H1 (cell line): ENCODE measurements at regions not wholly inside any gene's neighbourhood (a gene's known extent, or its start where the extent isn't known, plus 50 kb on each side); places are given as distances from the start of the nearest gene placed in this dataset.

Experiments used
- CREB1 ChIP-seq: IDR thresholded peaks from 2 replicates; pipeline ENCODE4 v1.6.1; 2012; ENCODE audit warnings: inconsistent platforms
- HDAC2 ChIP-seq, 2 experiments: fragments of 300-600 bp in 1 of 2; sonication (generic) in 1 of 2; IDR thresholded peaks; 2 replicates each; pipeline ENCODE4 v1.6.1; 2011 to 2012; ENCODE audit warnings: low read depth in 2 of 2, low read length in 2 of 2, mild to moderate bottlenecking in 2 of 2, moderate library complexity in 2 of 2, borderline replicate concordance in 1 of 2, inconsistent platforms in 1 of 2
- HDAC6 ChIP-seq: IDR thresholded peaks from one replicate; pipeline ENCODE4 v1.7.1; 2012; ENCODE audit warnings: low read depth, mild to moderate bottlenecking, inconsistent platforms, low read length, moderate library complexity
- PHF8 ChIP-seq: fragments of 200-600 bp; sonication (generic); conservative IDR thresholded peaks from 2 replicates; pipeline ENCODE4 v1.7.1; 2012; ENCODE audit warnings: low read depth, mild to moderate bottlenecking, inconsistent platforms, low read length, moderate library complexity
- RBBP5 ChIP-seq: IDR thresholded peaks from 2 replicates; pipeline ENCODE4 v1.7.1; 2012; ENCODE audit warnings: low read depth, mild to moderate bottlenecking, inconsistent platforms, low read length, moderate library complexity, borderline replicate concordance
- SIX5 ChIP-seq: IDR thresholded peaks from 2 replicates; pipeline ENCODE4 v1.6.1; 2011; ENCODE audit warnings: mild to moderate bottlenecking, low read depth, low read length
- TAF1 ChIP-seq: IDR thresholded peaks from 2 replicates; pipeline ENCODE4 v1.6.1; 2011; ENCODE audit warnings: mild to moderate bottlenecking, low read depth, low read length
- ZNF274 ChIP-seq: IDR thresholded peaks from 2 replicates; pipeline ENCODE4 v1.7.0; 2012; ENCODE audit warnings: low read length, borderline replicate concordance; ENCODE audit errors: extremely low read depth
- TF ChIP-seq, protein P1 (sequence below): fragments of 300-600 bp; sonication (generic); IDR thresholded peaks from 2 replicates; pipeline ENCODE4 v1.7.1; 2012; ENCODE audit warnings: low read length, moderate library complexity, mild to moderate bottlenecking, inconsistent platforms; ENCODE audit not compliant: insufficient replicate concordance
- TF ChIP-seq, protein P2 (sequence below): IDR thresholded peaks from 2 replicates; pipeline ENCODE4 v1.6.1; 2012; ENCODE audit warnings: inconsistent platforms

DNA sequence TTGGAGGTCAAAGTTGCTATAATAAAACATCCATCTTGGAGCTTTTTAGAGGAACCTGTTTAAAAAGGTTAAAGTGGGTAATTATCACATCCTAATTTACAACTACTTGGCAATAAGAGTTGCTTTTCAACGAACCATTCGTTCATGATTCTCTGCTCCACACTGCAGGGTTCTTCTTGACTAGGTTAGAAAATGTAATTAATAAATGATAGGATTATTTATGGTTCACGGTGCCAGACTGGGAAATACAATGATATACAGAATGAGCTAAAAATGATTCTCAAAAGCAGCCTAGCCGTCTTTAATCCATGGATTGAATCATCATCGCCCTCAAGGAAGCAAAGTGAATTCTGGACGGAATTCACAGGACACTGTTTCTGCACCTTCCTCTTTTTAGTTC lies 291.2 kb downstream of the TEX29 start (continued):
- TF ChIP-seq, protein P1, sequence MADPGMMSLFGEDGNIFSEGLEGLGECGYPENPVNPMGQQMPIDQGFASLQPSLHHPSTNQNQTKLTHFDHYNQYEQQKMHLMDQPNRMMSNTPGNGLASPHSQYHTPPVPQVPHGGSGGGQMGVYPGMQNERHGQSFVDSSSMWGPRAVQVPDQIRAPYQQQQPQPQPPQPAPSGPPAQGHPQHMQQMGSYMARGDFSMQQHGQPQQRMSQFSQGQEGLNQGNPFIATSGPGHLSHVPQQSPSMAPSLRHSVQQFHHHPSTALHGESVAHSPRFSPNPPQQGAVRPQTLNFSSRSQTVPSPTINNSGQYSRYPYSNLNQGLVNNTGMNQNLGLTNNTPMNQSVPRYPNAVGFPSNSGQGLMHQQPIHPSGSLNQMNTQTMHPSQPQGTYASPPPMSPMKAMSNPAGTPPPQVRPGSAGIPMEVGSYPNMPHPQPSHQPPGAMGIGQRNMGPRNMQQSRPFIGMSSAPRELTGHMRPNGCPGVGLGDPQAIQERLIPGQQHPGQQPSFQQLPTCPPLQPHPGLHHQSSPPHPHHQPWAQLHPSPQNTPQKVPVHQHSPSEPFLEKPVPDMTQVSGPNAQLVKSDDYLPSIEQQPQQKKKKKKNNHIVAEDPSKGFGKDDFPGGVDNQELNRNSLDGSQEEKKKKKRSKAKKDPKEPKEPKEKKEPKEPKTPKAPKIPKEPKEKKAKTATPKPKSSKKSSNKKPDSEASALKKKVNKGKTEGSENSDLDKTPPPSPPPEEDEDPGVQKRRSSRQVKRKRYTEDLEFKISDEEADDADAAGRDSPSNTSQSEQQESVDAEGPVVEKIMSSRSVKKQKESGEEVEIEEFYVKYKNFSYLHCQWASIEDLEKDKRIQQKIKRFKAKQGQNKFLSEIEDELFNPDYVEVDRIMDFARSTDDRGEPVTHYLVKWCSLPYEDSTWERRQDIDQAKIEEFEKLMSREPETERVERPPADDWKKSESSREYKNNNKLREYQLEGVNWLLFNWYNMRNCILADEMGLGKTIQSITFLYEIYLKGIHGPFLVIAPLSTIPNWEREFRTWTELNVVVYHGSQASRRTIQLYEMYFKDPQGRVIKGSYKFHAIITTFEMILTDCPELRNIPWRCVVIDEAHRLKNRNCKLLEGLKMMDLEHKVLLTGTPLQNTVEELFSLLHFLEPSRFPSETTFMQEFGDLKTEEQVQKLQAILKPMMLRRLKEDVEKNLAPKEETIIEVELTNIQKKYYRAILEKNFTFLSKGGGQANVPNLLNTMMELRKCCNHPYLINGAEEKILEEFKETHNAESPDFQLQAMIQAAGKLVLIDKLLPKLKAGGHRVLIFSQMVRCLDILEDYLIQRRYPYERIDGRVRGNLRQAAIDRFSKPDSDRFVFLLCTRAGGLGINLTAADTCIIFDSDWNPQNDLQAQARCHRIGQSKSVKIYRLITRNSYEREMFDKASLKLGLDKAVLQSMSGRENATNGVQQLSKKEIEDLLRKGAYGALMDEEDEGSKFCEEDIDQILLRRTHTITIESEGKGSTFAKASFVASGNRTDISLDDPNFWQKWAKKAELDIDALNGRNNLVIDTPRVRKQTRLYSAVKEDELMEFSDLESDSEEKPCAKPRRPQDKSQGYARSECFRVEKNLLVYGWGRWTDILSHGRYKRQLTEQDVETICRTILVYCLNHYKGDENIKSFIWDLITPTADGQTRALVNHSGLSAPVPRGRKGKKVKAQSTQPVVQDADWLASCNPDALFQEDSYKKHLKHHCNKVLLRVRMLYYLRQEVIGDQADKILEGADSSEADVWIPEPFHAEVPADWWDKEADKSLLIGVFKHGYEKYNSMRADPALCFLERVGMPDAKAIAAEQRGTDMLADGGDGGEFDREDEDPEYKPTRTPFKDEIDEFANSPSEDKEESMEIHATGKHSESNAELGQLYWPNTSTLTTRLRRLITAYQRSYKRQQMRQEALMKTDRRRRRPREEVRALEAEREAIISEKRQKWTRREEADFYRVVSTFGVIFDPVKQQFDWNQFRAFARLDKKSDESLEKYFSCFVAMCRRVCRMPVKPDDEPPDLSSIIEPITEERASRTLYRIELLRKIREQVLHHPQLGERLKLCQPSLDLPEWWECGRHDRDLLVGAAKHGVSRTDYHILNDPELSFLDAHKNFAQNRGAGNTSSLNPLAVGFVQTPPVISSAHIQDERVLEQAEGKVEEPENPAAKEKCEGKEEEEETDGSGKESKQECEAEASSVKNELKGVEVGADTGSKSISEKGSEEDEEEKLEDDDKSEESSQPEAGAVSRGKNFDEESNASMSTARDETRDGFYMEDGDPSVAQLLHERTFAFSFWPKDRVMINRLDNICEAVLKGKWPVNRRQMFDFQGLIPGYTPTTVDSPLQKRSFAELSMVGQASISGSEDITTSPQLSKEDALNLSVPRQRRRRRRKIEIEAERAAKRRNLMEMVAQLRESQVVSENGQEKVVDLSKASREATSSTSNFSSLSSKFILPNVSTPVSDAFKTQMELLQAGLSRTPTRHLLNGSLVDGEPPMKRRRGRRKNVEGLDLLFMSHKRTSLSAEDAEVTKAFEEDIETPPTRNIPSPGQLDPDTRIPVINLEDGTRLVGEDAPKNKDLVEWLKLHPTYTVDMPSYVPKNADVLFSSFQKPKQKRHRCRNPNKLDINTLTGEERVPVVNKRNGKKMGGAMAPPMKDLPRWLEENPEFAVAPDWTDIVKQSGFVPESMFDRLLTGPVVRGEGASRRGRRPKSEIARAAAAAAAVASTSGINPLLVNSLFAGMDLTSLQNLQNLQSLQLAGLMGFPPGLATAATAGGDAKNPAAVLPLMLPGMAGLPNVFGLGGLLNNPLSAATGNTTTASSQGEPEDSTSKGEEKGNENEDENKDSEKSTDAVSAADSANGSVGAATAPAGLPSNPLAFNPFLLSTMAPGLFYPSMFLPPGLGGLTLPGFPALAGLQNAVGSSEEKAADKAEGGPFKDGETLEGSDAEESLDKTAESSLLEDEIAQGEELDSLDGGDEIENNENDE = no peak
- TF ChIP-seq CREB1 (no peak), HDAC2 (IDR thresholded peaks at IDR 0.05; ENCODE audit: borderline replicate concordance in 1 of 2, low read depth in 2 of 2, low read length in 2 of 2) (no peak), SIX5 (no peak), TAF1 (no peak), HDAC6 (no peak), PHF8 (no peak), RBBP5 (no peak), ZNF274 (no peak)
- TF ChIP-seq, protein P2, sequence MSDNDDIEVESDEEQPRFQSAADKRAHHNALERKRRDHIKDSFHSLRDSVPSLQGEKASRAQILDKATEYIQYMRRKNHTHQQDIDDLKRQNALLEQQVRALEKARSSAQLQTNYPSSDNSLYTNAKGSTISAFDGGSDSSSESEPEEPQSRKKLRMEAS = no peak
